Stimulated activated CD8-positive, alpha-beta memory T cell treated with anti-CD3 and anti-CD28 coated beads, Interleukin-2, amount 100 ng/mL, for 48 hours (primary cell): ENCODE measurements at regions not wholly inside any gene's neighbourhood (a gene's known extent, or its start where the extent isn't known, plus 50 kb on each side); places are given as distances from the start of the nearest gene placed in this dataset.

ENCODE experiments used
- DNase-seq, 2 donors: peaks; one replicate each; pipeline ENCODE4 v3.0.0-alpha.2; 2020; ENCODE audit warnings: low read depth in 2 of 2

GRCh38 chr6:41450581-41450980 is 95.6 kb upstream of the FOXP4 start:
- DNase-seq, result no peak

- DNase-seq, result no peak
Measured at GRCh38 chr6:41451039-41451438, 95.1 kb upstream of the FOXP4 start.

- DNase-seq, result no peak
Measured at GRCh38 chr6:41451515-41452163, 94.5 kb upstream of the FOXP4 start.

GRCh38 chr6:41452763-41453162 is 93.4 kb upstream of the FOXP4 start:
- no peak for DNase-seq

GRCh38 chr6:41453244-41453643 is 92.9 kb upstream of the FOXP4 start:
- DNase-seq, result no peak

GRCh38 chr6:41454189-41454789 is 91.9 kb upstream of the FOXP4 start:
- no peak for DNase-seq

GRCh38 chr6:41455410-41455809 is 90.8 kb upstream of the FOXP4 start:
- DNase-seq, result no peak

- no peak for DNase-seq
Measured at GRCh38 chr6:41455818-41456217, 90.4 kb upstream of the FOXP4 start.

GRCh38 chr6:41457303-41457670 is 88.9 kb upstream of the FOXP4 start:
- DNase-seq, result no peak

GRCh38 chr6:41459738-41460137 is 86.4 kb upstream of the FOXP4 start:
- DNase-seq, result no peak

- DNase-seq, result no peak
Measured at GRCh38 chr6:41460742-41461336, 85.3 kb upstream of the FOXP4 start.

- DNase-seq, result no peak
Measured at GRCh38 chr6:41462033-41462432, 84.1 kb upstream of the FOXP4 start.

- DNase-seq, result no peak
Measured at GRCh38 chr6:41463062-41463930, 82.9 kb upstream of the FOXP4 start.

- DNase-seq, result no peak
Measured at GRCh38 chr6:41464019-41464418, 82.2 kb upstream of the FOXP4 start.

- DNase-seq, result no peak
Measured at GRCh38 chr6:41464481-41464880, 81.7 kb upstream of the FOXP4 start.

- DNase-seq, result no peak
Measured at GRCh38 chr6:41466437-41466990, 79.7 kb upstream of the FOXP4 start.

- DNase-seq, result no peak
Measured at GRCh38 chr6:41467061-41467460, 79.1 kb upstream of the FOXP4 start.

GRCh38 chr6:41467627-41468404 is 78.4 kb upstream of the FOXP4 start:
- DNase-seq, result no peak

- DNase-seq, result no peak
Measured at GRCh38 chr6:41469156-41470028, 76.8 kb upstream of the FOXP4 start.

GRCh38 chr6:41470029-41470330 is 76.2 kb upstream of the FOXP4 start:
- DNase-seq, result no peak
